Large intestine (tissue), 3 donors: ENCODE measurements at regions not wholly inside any gene's neighbourhood (a gene's known extent, or its start where the extent isn't known, plus 50 kb on each side); places are given as distances from the start of the nearest gene placed in this dataset.

ENCODE experiments used
- DNase-seq, 2 donors: peaks; one replicate each; pipeline versions ENCODE4 v3.0.0 to v3.0.0-alpha.2; 2013
- H3K27ac ChIP-seq: one replicate; pipeline ENCODE4 v1.5.1; 2013; ENCODE audit warnings: low read length
- H3K27me3 ChIP-seq: 2 replicates; pipeline ENCODE4 v1.6.1; 2013; ENCODE audit warnings: low read length; ENCODE audit not compliant: control insufficient read depth, insufficient read depth
- H3K36me3 ChIP-seq: 2 replicates; pipeline ENCODE4 v1.6.1; 2013; ENCODE audit warnings: low read length; ENCODE audit not compliant: control insufficient read depth, insufficient read depth
- H3K4me1 ChIP-seq: one replicate; pipeline ENCODE4 v1.6.1; 2013; ENCODE audit warnings: low read length; ENCODE audit not compliant: control insufficient read depth, insufficient read depth
- H3K4me3 ChIP-seq: one replicate; pipeline ENCODE4 v1.5.1; 2013; ENCODE audit warnings: low read length
- H3K9me3 ChIP-seq: one replicate; pipeline ENCODE4 v1.6.1; 2013; ENCODE audit warnings: mild to moderate bottlenecking, low read depth, low read length, moderate library complexity; ENCODE audit not compliant: control insufficient read depth
- WGBS: methylation state at CpG from one replicate; pipeline ENCODE4 v1.1.5; 2013; ENCODE audit warnings: low lambda C conversion rate; ENCODE audit not compliant: insufficient coverage; 5-methylcytosine and 5-hydroxymethylcytosine counted together

GRCh38 chr5:158606233-158606632 is 493.5 kb downstream of the EBF1 start:
- Histone ChIP-seq H3K27ac (no peak overlapping the region), H3K36me3 (no peaks in the 10 kb centered on the region), H3K4me1 (no peaks in the 10 kb centered on the region), H3K27me3 (no peaks in the 10 kb centered on the region), H3K4me3 (no peak overlapping the region), H3K9me3 (no peaks in the 10 kb centered on the region)
- DNase-seq, result no peak
- no CpG with 5 or more reads among the region's 3 CpGs for WGBS

DNA sequence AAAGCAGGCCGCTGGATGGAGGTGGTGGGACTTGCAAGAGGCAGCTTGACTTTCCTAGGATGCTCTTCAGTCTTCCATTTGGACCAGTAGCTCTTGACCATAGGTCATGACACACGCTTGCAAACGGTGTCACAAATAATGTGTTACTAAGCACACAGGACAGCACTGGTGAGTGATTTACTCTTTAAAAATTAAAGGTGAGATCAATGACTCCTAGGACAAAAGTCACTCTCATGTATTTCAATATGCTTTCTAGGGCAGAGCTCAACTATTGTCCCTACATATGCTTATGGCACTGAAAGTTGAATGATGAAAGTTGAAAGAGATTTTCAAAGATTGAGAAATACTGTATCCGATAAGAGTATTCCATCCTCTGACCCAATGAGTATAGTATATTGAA is 496.7 kb downstream of the EBF1 start:
- Histone ChIP-seq H3K27me3 (no peaks in the 10 kb centered on the region), H3K4me1 (no peaks in the 10 kb centered on the region), H3K4me3 (no peak overlapping the region), H3K36me3 (no peaks in the 10 kb centered on the region), H3K27ac (no peak overlapping the region), H3K9me3 (no peaks in the 10 kb centered on the region)
- WGBS, result no CpG with 5 or more reads among the region's 4 CpGs
- no peak for DNase-seq

DNA sequence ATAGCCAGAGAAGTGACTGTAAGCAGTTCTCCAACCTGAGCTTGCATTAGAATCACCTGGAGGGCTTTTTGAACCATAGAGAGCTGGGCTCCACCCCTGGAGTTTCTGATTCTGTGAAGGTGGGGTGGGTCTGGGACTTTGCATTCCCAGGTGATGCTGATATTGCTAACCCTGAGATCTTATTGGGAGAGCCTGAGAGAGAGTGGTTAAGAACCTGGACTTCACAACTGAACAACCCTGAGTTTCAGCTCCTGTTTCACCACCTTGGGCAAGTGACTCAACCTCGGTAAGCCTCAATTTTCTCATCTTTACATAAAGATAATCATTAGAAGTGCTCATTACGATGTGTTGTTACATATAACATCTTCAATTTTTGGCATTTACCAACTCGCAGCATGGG is 498.6 kb downstream of the EBF1 start:
- H3K36me3 ChIP-seq, result no peaks in the 10 kb centered on the region
- WGBS, result no CpG with 5 or more reads among the region's 3 CpGs
- no peak overlapping the region for H3K27ac ChIP-seq
- H3K27me3 ChIP-seq, result no peaks in the 10 kb centered on the region
- no peaks in the 10 kb centered on the region for H3K4me1 ChIP-seq
- H3K4me3 ChIP-seq, result no peak overlapping the region
- no peak for DNase-seq
- H3K9me3 ChIP-seq, result peaks cover 4% of the 10 kb centered on the region

GRCh38 chr5:158600679-158601078 is 499.0 kb downstream of the EBF1 start:
- no peak for DNase-seq
- peaks cover 4% of the 10 kb centered on the region for H3K9me3 ChIP-seq
- H3K36me3 ChIP-seq, result no peaks in the 10 kb centered on the region
- H3K4me3 ChIP-seq, result no peak overlapping the region
- WGBS, result no CpG with 5 or more reads among the region's 3 CpGs
- H3K27ac ChIP-seq, result no peak overlapping the region
- H3K27me3 ChIP-seq, result no peaks in the 10 kb centered on the region
- H3K4me1 ChIP-seq, result no peaks in the 10 kb centered on the region

GRCh38 chr5:158599157-158599556 is 500.6 kb downstream of the EBF1 start:
- H3K9me3 ChIP-seq, result peaks cover 4% of the 10 kb centered on the region
- no peaks in the 10 kb centered on the region for H3K36me3 ChIP-seq
- no peak overlapping the region for H3K27ac ChIP-seq
- H3K27me3 ChIP-seq, result no peaks in the 10 kb centered on the region
- no peaks in the 10 kb centered on the region for H3K4me1 ChIP-seq
- H3K4me3 ChIP-seq, result no peak overlapping the region
- DNase-seq, result no peak
- 80% methylated on average over 1 of the region's 2 CpGs for WGBS

- Histone ChIP-seq H3K4me1 (peaks cover 5% of the 10 kb centered on the region), H3K27ac (no peak overlapping the region), H3K27me3 (no peaks in the 10 kb centered on the region), H3K4me3 (no peak overlapping the region), H3K36me3 (no peaks in the 10 kb centered on the region), H3K9me3 (peaks cover 4% of the 10 kb centered on the region)
- no peak for DNase-seq
- 78% methylated on average over 1 of the region's 5 CpGs for WGBS
Measured at GRCh38 chr5:158594595-158595242, 505.0 kb downstream of the EBF1 start.

GRCh38 chr5:158593925-158594324 is 505.8 kb downstream of the EBF1 start:
- H3K27me3 ChIP-seq, result no peaks in the 10 kb centered on the region
- H3K4me1 ChIP-seq, result peaks cover 5% of the 10 kb centered on the region
- H3K9me3 ChIP-seq, result peaks cover 4% of the 10 kb centered on the region
- H3K36me3 ChIP-seq, result no peaks in the 10 kb centered on the region
- H3K4me3 ChIP-seq, result no peak overlapping the region
- no CpG with 5 or more reads among the region's 1 CpG for WGBS
- DNase-seq, result no peak
- no peak overlapping the region for H3K27ac ChIP-seq

DNA sequence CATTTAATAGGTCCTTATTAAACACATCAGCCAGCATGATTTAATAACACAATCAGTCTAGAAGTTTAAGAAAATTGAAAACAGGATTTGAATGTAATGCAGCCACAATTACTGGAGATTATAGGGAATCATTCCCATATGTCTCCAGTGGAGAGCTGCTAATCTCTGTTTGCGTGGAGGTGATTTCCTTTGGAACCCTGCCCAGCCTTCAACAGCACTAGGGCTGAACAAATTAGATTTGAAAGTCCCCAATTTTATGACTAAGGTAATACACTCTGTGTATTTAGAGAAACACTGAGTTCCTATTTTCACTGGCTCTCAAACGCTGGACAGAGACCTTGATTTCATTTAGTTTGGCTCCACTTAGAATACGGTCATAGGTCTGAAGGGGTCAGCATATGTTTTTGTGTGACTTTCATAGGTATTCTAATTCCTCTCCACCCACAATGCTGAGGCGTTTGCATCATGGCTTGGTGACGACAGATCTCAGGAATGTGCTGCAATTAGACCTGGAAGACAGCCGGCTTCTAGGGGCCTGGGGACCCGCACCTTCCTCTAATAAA is 508.3 kb downstream of the EBF1 start:
- H3K9me3 ChIP-seq, result no peaks in the 10 kb centered on the region
- H3K27me3 ChIP-seq, result no peaks in the 10 kb centered on the region
- H3K4me1 ChIP-seq, result peaks cover 5% of the 10 kb centered on the region
- 0% methylated on average over 2 of the region's 7 CpGs for WGBS
- no peak overlapping the region for H3K4me3 ChIP-seq
- peak; percentile 33 to 51 for DNase-seq
- H3K36me3 ChIP-seq, result no peaks in the 10 kb centered on the region
- H3K27ac ChIP-seq, result no peak overlapping the region

- WGBS, result no CpG with 5 or more reads among the region's 2 CpGs
- H3K36me3 ChIP-seq, result no peaks in the 10 kb centered on the region
Measured at GRCh38 chr5:158590746-158591300, 508.9 kb downstream of the EBF1 start.

GRCh38 chr5:158589939-158590338 is 509.8 kb downstream of the EBF1 start:
- Histone ChIP-seq H3K27me3 (no peaks in the 10 kb centered on the region), H3K36me3 (no peaks in the 10 kb centered on the region), H3K4me1 (peaks cover 5% of the 10 kb centered on the region), H3K27ac (no peak overlapping the region), H3K4me3 (no peak overlapping the region), H3K9me3 (no peaks in the 10 kb centered on the region)
- WGBS, result no CpG with 5 or more reads among the region's 3 CpGs
- DNase-seq, result no peak

More at GRCh38 chr5:158590746-158591300, 508.9 kb downstream of the EBF1 start:
- Histone ChIP-seq H3K27ac (no peak overlapping the region), H3K9me3 (no peaks in the 10 kb centered on the region), H3K27me3 (no peaks in the 10 kb centered on the region), H3K4me3 (no peak overlapping the region), H3K4me1 (peaks cover 5% of the 10 kb centered on the region)
- no peak for DNase-seq

GRCh38 chr5:158588617-158589016 is 511.1 kb downstream of the EBF1 start:
- WGBS, result no CpG with 5 or more reads among the region's 1 CpG

More at GRCh38 chr5:158588617-158589016, 511.1 kb downstream of the EBF1 start:
- H3K4me3 ChIP-seq, result no peak overlapping the region
- no peaks in the 10 kb centered on the region for H3K9me3 ChIP-seq
- no peak overlapping the region for H3K27ac ChIP-seq
- H3K36me3 ChIP-seq, result no peaks in the 10 kb centered on the region
- no peak for DNase-seq
- peaks cover 5% of the 10 kb centered on the region for H3K4me1 ChIP-seq
- H3K27me3 ChIP-seq, result no peaks in the 10 kb centered on the region
